ENCODE measurements at regions not wholly inside any gene's neighbourhood (a gene's known extent, or its start where the extent isn't known, plus 50 kb on each side); places are given as distances from the start of the nearest gene placed in this dataset.

DNA sequence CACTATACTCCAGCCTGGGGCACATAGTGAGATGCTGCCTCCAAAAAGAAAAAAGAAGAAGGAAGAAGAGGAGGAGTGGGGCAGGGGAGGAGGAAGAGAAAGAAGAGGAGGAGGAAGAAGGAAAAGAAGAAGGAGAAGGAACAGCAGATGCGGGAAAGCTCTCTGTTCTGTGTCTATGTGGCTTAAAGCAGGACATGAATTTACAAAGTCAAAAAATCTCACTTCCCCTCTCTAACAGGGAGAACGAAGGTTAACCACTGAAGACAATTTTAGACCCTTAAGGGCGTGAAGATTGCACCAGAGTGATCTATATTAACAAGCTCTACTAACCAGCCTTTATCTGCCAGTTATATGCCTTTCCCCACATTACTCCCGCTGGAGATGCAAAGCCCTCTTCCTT is 258.9 kb downstream of the METTL4 start:
- no peak for DNase-seq (ENCODE audit: low spot score)

DNA sequence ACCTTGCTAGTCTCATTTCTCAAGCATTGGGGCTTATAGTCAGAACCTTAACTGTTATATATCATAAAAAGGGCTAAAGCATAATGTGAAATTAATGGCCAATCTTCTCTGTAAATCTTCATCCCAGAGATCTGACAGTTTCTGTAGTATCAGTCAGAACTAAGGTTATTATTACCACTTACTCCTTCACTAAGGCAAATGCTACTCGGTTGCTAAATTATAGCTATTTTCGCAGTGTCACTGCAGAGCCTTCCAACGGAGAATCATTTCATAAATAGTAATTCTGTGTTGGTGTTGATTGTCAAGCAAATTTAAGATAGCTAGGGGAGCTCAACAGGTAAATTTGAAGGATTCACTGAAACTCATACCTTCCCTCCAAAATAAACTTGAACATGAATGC is 258.0 kb downstream of the METTL4 start:
- no peak for DNase-seq (ENCODE audit: low spot score)

DNA sequence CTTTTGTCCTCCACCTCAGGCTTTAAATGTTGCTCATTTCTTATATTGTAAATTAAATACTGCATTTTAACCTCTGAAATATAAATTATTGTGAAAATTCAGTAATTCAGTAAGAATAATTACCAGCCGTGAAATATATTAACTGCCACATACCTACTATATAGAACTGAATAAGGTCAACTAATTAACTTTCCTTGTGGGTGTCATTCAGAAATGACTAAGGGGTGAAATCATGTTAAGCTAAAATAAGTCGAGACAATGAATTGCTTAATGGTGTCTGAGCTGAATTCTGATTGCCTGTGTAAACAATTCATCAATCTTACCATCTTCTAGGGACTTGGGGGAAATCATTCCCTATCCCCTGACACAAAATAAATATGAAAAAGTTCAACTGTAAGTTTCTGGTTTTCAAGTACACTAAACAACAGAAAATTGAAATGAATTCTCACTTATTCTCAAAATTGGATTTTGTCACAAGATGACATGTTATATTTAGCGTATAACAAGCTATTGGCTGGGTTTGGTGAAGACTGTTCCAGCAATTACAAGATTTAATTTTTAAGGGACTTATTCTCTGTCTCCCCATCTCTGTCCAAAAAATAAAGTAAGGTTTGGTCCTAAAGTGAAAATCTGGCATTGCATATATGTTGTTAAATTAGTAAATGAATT is 255.1 kb downstream of the METTL4 start:
- no peak for DNase-seq (ENCODE audit: low spot score)

DNA sequence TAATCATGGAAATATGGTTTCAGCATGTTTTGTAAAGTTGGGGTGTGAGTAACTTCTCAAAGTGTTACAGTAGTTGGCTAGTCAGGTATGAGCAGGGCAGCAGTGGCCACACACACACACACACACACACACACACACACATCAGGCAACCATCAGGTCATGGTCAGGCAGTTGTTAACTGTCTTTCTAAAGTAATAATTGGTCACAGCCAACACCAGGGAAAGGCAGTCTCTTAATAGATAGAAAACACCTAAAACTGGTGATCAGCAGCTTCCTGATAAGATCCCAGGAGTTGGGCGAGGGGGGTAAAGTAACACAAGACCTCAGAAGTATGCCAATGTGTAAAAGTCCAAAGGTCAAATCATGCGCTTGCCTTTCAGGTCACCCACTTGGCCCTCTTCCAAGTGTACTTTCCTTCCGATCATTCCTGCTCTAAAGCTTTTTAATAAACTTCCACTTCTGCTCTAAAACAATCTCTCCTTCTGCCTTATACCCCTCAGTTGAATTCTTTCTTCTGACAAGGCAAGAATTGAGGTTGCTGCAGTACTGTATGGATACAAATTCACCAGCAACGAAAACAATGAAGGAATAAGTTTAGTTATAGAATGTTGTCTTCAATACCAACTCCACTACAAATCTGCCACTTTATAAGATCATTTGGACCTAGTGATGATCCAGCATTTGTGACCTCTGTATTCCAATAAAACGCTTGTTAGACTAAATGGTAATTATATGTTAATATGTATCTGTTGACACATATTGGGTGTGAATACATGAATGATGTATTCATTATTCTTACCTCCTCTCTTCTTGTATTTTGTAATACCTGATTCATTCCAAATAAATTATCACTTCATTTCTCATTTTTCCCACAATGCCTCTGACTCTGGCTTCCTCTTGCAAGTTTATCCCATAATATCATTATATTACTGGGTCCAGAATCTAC is 254.3 kb downstream of the METTL4 start:
- no peak for DNase-seq (ENCODE audit: low spot score)

DNA sequence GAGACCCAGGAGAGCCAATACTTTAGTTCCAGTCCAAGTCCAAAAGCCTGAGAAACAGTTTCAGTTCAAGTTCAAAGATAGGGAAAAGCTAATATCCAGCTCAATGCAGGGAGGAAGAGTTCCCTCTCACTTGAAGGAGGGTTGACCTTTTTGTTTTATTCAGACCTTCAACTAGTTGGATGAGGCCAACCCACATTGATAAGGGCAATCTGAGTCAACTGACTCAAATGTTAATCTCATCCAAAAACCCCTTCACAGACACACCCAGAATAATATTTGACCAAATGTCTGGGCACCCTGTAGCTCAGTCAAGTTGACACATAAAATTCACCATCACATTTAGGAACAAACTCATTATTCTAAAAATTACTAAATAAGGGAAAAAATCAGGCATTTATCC is 246.8 kb downstream of the METTL4 start:
- DNase-seq (ENCODE audit: low spot score), result no peak

DNA sequence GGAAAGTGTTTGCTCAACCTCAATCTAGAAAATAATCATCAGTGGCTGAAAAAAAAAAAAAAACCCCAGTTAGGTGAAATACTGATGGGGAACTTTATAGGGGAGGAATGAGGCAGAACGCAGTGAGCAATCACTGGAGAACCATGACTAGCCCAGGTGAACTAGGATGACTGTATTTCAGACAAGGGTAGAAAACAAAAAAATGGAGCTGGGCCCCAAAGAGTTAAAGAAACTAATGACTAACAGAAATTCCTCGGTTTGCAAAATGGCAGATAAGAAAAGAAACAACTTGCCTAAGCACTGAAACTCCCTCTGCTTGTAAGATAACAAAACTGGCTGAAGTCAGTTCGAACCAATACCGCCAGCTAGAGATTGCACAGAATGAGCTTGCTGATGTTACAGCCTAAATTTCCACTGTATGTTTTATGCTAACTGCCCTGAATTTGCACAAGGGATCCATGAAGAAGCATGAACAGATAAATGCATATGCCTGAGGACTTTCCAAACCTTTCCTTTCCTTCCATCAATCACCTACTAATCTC is 245.9 kb downstream of the METTL4 start:
- no peak for DNase-seq (ENCODE audit: low spot score)

DNA sequence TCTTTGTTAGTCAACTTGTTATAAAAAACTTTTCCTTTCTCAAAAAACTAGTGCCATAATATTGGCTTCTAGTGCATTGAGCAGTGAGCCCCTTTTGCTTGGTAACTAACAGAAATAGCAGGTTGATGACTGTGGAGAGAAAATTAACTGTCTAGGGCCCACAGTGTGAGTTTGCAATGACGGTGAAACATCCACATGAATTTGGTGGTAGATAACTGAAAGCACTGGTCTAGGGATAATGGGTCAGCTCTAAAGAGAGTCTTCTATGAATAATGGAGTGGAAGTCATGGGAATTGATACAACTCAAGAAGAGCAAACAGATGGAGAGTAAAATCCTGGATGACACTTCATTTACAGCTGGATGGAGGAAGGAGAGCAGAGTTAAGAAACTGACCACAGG is 245.4 kb downstream of the METTL4 start:
- DNase-seq (ENCODE audit: low spot score), result no peak

DNA sequence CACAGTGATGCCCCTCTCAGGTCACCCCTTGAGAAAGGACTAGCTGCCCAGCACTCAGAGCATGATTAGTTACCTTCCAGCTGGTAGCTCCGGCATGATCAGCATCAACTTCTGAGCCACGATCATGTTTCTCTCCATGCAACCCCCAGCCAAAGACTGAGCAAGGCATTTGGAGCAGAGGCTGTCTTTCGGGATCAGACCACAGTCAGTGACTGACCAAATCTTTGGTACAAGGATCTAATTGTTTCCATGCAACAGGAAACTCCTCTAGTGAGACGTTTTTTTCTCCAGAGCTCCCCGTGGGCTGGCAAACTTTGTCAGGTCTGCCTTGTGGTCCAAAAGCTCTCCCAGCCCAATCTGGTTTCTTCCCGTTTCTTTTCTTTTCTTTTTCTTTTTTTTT is 244.3 kb downstream of the METTL4 start:
- DNase-seq (ENCODE audit: low spot score), result no peak

DNA sequence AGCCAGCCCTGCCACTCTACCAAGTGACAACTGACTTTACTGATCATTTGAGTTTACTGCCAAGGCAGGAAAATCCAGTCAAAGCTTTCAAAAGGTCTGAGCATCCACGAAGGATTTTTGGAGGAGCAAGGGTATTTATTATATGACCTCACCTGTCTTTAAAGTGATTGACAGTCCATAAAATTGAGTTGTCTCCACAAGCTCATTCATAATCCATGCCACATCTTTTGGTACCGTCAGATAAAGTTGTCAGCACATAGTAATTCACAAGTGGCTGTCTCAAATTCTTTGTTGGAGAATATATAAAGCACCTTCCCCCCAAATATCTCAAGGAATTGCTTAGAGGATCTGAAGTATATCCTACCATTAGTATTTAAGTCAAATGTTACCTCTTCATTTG is 240.5 kb downstream of the METTL4 start:
- no peak for DNase-seq (ENCODE audit: low spot score)

DNA sequence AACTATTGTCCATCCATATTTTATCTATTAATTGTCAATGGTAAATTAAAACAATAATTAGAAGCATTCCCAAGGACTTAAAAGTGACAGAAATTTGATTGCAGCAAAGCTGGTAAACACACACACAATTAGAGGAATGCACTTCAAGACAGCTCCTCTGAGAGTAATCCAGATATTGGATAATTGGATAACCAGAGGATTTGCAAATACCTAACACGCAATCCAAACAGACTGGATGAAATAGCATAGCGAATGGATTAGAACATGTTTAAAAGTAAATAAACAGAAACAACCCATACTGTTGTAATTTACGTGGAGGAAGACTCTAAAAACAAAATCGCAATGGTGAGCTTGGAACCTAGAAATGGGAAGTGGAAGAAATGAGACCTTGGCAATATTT is 239.8 kb downstream of the METTL4 start:
- no peak for DNase-seq (ENCODE audit: low spot score)

DNA sequence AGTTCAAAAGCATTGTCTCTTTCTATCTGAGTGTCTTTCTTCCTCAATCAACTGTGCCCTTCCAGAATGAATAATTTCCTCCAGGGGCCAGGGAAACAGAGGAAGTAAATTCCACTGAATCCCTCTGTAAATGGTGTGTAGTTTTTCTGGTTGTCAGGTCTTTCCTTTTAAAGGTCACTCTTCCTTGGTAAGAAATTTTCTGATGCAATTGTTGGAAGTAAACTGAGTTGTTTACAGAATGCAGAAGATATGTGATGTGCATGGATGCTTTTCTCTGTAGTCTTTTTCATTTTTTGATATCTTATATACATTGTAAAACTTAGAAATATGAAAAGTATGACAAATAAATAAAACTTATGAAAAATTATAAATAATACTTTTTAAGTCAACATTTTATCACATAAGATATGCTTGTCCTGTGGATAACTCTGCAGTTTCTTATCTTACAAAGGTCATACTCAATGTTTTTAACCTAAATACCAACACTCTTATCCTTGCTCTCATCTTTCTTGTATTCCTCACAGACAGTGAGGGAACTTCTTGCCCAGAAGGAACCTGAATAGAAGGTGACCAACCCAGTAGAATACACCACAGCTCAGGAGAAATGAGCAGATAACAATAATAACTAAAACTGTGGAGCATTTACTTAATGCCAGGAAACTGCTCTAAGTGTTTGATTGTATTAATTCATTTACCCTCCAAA is 234.5 kb downstream of the METTL4 start:
- DNase-seq (ENCODE audit: low spot score), result no peak

DNA sequence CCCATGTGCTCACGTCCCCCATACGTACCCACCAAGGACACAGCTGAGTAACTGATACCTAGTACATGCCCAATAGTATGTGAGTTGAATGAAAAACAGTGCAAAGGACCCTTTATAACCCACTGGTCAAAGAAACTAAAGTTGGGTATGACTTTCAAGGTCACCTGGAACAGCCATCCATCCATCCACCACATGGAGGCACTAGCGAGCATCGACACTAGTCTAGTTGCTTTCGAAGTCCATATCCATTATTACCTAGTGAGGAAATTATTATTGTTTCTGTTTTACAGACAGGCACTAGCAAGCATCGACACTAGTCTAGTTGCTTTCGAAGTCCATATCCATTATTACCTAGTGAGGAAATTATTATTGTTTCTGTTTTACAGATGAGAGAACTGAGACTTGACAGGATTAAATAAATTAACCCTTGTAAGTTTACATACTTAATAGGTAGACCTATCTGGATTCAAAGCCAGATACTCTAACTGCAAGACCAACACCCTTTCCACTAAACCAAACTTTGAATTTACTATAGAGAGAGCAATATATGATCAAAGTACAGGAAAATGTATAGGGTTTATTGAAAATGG is 233.7 kb downstream of the METTL4 start:
- DNase-seq (ENCODE audit: low spot score), result peak; percentile 13

DNA sequence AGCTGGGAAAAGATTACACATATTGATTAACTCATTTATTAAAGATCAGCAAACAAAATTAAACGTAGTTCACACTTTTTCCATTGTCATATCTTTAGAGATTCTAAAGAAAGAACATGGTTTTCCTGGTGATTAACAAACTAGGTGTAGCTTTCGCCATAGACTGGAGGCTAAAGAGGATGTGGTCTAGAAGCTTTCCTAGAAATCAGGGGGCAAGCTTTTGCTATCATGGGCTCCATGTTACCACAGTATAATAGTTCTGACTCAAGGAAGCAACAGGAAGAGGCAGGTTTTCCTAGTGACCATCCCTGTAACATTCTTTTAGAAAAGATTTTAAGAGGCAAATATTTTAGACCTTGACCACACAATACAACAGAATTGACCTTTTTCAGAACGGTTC is 232.7 kb downstream of the METTL4 start:
- no peak for DNase-seq (ENCODE audit: low spot score)

DNA sequence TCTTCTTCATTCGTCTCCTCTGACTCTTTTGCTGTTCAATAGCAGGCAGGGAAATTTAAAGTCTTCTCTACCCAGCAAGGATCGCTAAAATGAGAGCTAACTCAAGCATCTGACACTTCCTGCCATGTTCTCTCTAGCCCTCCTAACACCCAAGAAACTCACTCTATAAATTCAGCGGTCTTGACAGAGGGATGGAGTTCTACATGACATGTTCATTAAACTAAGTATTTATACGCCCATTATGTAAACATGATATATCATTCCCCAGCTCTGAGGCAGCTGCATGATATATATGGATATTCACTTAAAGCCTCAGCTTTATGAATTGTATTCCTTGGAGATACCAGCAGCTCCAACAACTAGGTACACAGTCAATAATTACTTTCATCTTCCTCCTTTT is 231.0 kb downstream of the METTL4 start:
- DNase-seq (ENCODE audit: low spot score), result no peak

DNA sequence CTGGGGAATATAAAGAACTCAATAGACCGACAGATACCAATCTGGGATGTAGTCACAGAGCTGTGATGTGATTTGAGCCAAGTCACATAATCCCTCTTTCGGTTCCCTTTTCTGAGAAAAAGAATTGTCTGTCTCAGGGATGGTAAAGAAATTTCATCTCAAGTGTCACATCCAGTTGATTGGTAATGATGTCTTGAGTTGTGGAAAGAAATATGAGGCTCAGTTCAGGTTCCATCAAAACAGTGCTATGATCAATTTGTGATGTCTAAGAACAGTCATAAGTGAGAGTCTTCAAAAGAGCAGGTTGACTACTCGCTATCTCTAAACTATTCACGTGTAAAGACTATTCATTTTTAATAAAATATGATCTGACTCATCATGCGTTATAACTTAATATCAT is 223.3 kb downstream of the METTL4 start:
- no peak for DNase-seq (ENCODE audit: low spot score)

DNA sequence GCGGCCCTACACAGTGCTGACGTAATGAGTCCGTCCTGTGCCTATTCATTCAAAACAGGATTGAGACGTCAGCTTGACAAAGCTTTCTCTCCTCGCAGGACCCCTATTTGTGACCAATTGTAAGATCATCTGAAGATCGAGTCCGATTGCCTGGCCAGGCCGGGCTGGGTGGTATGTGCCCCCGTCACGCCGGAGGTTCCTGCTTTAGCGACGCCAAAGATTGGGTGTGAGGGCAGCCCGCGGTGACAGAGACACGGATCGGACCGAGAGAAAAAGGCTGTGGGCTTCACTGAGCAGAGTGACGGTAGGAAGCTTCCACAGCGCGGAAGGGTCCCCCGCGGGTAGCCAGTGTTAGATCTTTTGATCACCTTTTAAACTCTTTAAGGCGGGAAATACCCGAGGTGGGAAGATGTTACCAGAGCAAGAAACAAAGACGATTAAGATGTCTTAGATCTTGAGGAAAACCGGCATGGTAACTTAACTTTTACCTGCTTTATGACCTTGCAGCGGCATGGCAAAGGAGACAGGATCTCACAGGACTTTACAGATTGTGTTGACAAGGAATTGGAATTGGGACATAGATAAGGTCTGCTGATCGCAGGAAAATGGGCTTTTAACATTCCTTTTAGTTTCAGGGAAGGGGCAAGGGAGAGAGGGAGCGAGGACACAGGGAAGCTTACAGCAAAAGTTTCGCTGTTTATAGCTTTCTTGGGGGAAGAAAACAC is 220.0 kb downstream of the METTL4 start:
- no peak for DNase-seq (ENCODE audit: low spot score)

DNA sequence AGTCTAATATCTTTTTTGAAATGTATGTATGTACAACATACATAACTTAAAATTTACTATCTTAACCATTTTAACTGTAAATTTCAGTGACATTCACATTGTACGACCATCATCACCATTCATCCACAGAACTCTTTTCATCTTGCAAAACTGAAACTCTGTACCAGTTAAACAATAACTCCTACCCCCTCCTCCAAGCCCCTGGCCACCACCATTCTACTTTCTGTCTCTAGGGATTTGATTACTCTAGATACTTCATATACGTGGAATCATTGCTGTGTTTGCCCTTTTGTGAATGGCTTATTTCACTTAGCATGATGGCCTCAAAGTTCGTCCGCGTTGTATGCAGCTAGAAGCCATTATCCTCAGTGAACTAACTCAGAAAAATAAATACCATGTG is 217.0 kb downstream of the METTL4 start:
- no peak for DNase-seq (ENCODE audit: low spot score)

DNA sequence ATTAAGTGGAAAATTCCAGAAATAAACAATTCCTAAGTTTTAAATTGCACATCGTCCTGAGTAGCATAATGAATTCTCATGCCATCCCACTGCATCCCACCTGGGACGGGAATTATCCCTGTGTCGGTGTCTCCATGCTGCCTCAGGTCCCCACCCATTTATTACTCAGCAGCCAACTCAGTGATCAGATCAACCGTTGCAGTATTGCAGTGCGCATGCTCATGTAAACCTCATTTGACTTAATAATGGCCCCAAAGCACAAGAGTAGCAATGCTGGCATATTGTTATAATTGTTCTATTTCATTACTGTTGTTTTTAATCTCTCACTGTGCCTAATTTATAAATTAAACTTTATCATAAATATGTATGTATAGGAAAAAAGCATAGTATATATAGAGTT is 214.4 kb downstream of the METTL4 start:
- no peak for DNase-seq (ENCODE audit: low spot score)

DNA sequence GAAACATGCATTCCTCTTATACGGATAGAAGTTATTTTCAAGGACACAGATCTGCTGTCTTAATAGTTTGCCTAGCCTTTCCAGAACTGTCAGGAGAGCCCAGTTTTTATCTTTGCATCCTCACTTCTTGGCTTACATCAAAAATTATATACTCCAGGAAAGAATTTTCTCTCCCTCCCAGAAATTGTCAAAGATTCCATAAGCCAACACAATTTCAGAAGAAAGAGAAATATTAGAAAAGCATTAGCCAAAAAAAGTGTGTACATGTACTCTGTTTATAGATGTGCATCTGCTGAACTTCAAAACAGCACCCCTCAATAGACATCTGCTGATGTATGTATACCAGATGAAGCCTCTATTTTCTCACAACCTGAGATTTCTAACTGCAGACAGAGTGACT is 210.4 kb downstream of the METTL4 start:
- DNase-seq (ENCODE audit: low spot score), result no peak

DNA sequence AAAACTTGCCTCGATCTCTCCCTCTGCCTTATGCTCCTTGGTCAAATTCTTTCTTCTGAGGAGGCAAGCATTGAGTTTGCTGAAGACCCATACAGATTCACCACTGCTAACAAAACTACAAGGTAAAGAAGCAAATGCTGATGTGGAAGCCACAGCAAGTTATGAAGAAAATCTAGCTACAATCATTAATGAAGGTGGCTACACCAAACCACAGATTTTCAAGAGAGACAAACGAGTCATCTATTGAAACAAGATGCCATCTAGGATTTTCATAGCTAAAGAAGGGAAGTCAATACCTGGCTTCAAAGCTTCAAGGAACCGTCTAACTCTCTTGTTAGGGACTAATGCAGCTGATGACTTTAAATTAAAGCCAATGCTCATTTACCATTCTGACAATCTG is 203.2 kb downstream of the METTL4 start:
- DNase-seq (ENCODE audit: low spot score), result no peak

DNA sequence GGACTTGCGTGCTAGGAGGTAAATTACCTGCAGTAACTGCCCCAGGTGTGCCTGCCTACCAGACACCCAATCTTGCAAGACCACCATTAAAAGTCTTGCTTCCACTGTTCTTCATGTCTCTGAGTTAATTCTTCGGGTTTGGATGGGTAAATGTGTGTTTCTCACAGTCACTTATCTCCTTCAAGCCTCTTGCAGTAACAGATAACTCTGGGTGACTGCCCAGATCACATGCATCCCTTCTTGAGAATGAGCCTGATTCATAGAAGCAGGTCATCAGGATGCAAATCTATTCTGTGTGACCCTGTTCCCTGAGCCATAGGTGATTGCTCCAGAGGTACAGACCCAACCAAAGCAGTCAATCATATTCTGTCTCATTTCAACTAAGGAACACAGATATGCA is 194.6 kb downstream of the METTL4 start:
- no peak for DNase-seq (ENCODE audit: low spot score)

DNA sequence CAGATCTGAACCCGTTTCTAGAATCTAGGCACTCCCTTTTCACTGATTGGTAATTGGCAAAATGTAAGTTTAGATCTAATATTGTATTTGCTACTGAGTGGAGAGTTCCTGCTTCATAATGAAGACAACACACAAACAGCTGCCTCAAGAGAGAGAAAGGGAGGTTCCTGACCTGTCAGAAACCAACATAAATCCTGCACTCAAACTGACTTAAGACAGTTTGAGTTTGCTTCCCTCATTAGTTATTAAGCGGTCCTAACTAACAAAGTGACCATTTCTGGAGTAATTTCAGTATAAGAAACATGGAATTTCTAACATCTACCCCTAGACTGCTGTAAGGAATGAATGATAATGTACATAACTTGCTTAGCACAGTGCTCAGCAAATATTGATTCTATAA is 191.2 kb downstream of the METTL4 start:
- DNase-seq (ENCODE audit: low spot score), result no peak
